ENCODE measurements at regions not wholly inside any gene's neighbourhood (a gene's known extent, or its start where the extent isn't known, plus 50 kb on each side); places are given as distances from the start of the nearest gene placed in this dataset.

DNA sequence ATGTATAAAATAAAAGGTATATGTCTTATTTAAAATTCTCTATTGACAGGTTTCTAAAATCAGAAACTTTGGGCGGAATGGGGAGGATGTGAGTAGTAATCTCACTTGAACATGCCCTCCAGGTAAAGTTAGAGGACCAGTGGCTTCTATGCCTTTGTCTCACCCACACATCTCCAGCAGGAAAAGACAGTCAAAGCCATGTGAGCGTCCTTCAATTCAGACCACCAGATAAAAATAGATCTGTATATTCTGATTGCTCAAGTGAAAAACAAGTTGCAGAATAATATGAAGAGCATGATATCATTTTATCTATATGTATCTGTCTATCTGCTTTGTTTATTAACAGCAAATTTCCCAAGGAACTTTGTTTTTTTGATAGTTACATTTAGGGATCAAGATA lies 152.2 kb downstream of the TMCO5A start:
- ChIA-PET CTCF (no interaction called here), POLR2A (ENCODE audit: unreplicated experiment) (no interaction called here)
- Histone ChIP-seq H3K36me3 (ENCODE audit: low read depth, low read length) (no peaks in the 10 kb centered on the region), H3K27me3 (ENCODE audit: low read length) (no peaks in the 10 kb centered on the region), H3K9me2 (replicated peaks; ENCODE audit: low read length) (no peaks in the 10 kb centered on the region), H4K20me1 (ENCODE audit: low read length) (no peaks in the 10 kb centered on the region), H3K4me2 (ENCODE audit: low read length) (no peak overlapping the region), H3K9ac (ENCODE audit: low read length) (no peak overlapping the region), H3K4me3 (ENCODE audit: low read length) (no peak overlapping the region), H3K27ac (ENCODE audit: low read length) (no peak overlapping the region), H3K9me3 (ENCODE audit: low read length) (no peaks in the 10 kb centered on the region), H3K79me2 (ENCODE audit: low read length) (no peaks in the 10 kb centered on the region), H3F3A (ENCODE audit: low read length, unreplicated experiment) (no peaks in the 10 kb centered on the region), H3K4me1 (ENCODE audit: insufficient read depth, low read length) (peaks cover 10% of the 10 kb centered on the region; the same call in 1 of the 2 replicates), H2AFZ (ENCODE audit: low read length) (no peak overlapping the region)
- no peak for DNase-seq
- intact Hi-C loops (cut with micrococcal nuclease) = no loop called here
- no TSS peak for BruUV-seq (replicated peaks)
- TF ChIP-seq EZH2phosphoT487 (IDR thresholded peaks at IDR 0.05; ENCODE audit: borderline replicate concordance, low read length) = no peak
- ATAC-seq = no peak

DNA sequence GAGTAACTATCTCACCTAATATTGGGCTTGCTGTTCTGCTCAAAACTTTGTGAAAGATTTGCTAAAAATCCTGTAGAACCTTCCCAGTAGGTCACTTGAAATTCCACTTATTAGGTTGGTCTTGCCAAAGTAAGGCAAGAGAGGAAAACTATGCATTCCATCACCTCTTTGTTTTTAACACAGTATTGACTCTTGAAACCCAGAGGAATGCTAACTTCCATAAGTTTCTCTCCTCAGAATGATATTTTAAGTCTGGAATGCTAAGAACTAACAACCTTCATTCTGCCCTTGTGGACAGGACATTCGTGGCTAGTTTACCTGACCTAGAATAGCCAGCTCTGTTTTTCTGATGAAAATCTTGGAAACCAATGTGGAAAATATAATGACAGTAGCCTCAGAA lies 154.5 kb downstream of the TMCO5A start:
- Histone ChIP-seq H3F3A (ENCODE audit: low read length, unreplicated experiment) (no peaks in the 10 kb centered on the region), H3K9ac (ENCODE audit: low read length) (no peak overlapping the region), H3K9me2 (replicated peaks; ENCODE audit: low read length) (no peaks in the 10 kb centered on the region), H2AFZ (ENCODE audit: low read length) (no peak overlapping the region), H3K27ac (ENCODE audit: low read length) (no peak overlapping the region), H3K4me3 (ENCODE audit: low read length) (no peak overlapping the region), H4K20me1 (ENCODE audit: low read length) (no peaks in the 10 kb centered on the region), H3K36me3 (ENCODE audit: low read depth, low read length) (no peaks in the 10 kb centered on the region), H3K79me2 (ENCODE audit: low read length) (no peaks in the 10 kb centered on the region), H3K9me3 (ENCODE audit: low read length) (no peaks in the 10 kb centered on the region), H3K4me2 (ENCODE audit: low read length) (no peak overlapping the region), H3K27me3 (ENCODE audit: low read length) (no peaks in the 10 kb centered on the region), H3K4me1 (ENCODE audit: insufficient read depth, low read length) (peaks cover 8% of the 10 kb centered on the region; the same call in 1 of the 2 replicates)
- TF ChIP-seq EZH2phosphoT487 (IDR thresholded peaks at IDR 0.05; ENCODE audit: borderline replicate concordance, low read length) (no peak), EZH2 (IDR thresholded peaks at IDR 0.05; ENCODE audit: low read length, unreplicated experiment) (no peak)
- TF ChIP-seq, protein P1, sequence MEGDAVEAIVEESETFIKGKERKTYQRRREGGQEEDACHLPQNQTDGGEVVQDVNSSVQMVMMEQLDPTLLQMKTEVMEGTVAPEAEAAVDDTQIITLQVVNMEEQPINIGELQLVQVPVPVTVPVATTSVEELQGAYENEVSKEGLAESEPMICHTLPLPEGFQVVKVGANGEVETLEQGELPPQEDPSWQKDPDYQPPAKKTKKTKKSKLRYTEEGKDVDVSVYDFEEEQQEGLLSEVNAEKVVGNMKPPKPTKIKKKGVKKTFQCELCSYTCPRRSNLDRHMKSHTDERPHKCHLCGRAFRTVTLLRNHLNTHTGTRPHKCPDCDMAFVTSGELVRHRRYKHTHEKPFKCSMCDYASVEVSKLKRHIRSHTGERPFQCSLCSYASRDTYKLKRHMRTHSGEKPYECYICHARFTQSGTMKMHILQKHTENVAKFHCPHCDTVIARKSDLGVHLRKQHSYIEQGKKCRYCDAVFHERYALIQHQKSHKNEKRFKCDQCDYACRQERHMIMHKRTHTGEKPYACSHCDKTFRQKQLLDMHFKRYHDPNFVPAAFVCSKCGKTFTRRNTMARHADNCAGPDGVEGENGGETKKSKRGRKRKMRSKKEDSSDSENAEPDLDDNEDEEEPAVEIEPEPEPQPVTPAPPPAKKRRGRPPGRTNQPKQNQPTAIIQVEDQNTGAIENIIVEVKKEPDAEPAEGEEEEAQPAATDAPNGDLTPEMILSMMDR (conservative IDR thresholded peaks at IDR 0.05; ENCODE audit: low read depth, low read length) = no peak
- BruUV-seq (replicated peaks) = no TSS peak
- ChIA-PET CTCF (no interaction called here), POLR2A (ENCODE audit: unreplicated experiment) (no interaction called here)
- DNase-seq (no peak), ATAC-seq (no peak)
- intact Hi-C loops (cut with micrococcal nuclease) = no loop called here

DNA sequence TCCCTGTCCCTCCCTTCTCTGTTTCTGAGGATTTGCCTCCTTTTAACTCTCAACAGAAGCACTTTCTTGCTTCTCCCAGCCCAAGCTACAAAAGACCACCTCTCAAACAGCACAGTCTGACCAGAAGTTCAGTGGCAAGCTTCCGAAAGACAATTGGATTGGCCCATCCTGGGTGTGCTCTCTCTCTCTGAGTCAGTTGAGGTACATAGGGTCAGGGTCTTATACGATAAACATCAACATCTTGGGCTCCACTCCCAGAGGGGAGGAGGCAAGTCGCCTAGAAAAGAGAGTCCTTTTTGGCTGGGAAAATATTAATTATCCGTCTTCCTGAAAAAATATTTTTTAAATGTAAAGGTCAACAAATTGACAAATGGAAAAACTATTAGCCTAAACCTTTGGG lies 155.8 kb downstream of the TMCO5A start:
- CTCF ChIA-PET = no interaction called here
- H3K9me2 ChIP-seq (replicated peaks; ENCODE audit: low read length) = no peaks in the 10 kb centered on the region
- DNase-seq = no peak
- no peak overlapping the region for H3K27ac ChIP-seq (ENCODE audit: low read length)
- no peaks in the 10 kb centered on the region for H3F3A ChIP-seq (ENCODE audit: low read length, unreplicated experiment)
- BruUV-seq (replicated peaks) = no TSS peak
- no peaks in the 10 kb centered on the region for H3K9me3 ChIP-seq (ENCODE audit: low read length)
- TF ChIP-seq EZH2 (IDR thresholded peaks at IDR 0.05; ENCODE audit: low read length, unreplicated experiment) = no peak
- no peaks in the 10 kb centered on the region for H3K27me3 ChIP-seq (ENCODE audit: low read length)
- H2AFZ ChIP-seq (ENCODE audit: low read length) = no peak overlapping the region
- H3K4me3 ChIP-seq (ENCODE audit: low read length) = no peak overlapping the region
- H3K4me1 ChIP-seq (ENCODE audit: insufficient read depth, low read length) = no peaks in the 10 kb centered on the region
- POLR2A ChIA-PET (ENCODE audit: unreplicated experiment) = no interaction called here
- no peak overlapping the region for H3K9ac ChIP-seq (ENCODE audit: low read length)
- ATAC-seq = no peak
- intact Hi-C loops (cut with micrococcal nuclease) = no loop called here
- no peaks in the 10 kb centered on the region for H3K36me3 ChIP-seq (ENCODE audit: low read depth, low read length)
- no peaks in the 10 kb centered on the region for H3K79me2 ChIP-seq (ENCODE audit: low read length)
- no peaks in the 10 kb centered on the region for H4K20me1 ChIP-seq (ENCODE audit: low read length)
- H3K4me2 ChIP-seq (ENCODE audit: low read length) = no peak overlapping the region

DNA sequence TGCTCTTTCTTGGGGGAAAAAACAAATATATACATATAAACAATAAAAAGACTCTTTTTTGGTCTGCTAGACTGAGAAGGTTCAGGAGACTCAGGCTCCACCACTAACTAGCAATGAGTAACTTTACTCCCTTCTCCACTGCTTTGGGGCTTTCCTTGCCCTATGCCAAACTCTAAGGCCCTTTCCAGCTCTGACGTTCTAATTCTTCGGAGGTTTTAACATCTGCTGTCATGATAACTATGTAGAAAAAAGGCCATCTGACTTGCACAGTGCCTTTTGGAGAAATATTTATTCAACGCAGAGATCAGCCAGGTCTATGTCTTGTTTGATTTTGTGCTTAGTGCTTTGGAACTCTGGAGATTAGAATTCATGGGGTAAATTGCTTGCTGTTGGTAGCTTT lies 156.2 kb downstream of the TMCO5A start:
- ATAC-seq = no peak
- no peaks in the 10 kb centered on the region for H3K4me1 ChIP-seq (ENCODE audit: insufficient read depth, low read length)
- H3K36me3 ChIP-seq (ENCODE audit: low read depth, low read length) = no peaks in the 10 kb centered on the region
- H2AFZ ChIP-seq (ENCODE audit: low read length) = no peak overlapping the region
- H3K27me3 ChIP-seq (ENCODE audit: low read length) = no peaks in the 10 kb centered on the region
- no peak overlapping the region for H3K4me2 ChIP-seq (ENCODE audit: low read length)
- no peak overlapping the region for H3K9ac ChIP-seq (ENCODE audit: low read length)
- no peaks in the 10 kb centered on the region for H3K9me2 ChIP-seq (replicated peaks; ENCODE audit: low read length)
- no peaks in the 10 kb centered on the region for H3K9me3 ChIP-seq (ENCODE audit: low read length)
- intact Hi-C loops (cut with micrococcal nuclease) = no loop called here
- CTCF ChIA-PET = no interaction called here
- POLR2A ChIA-PET (ENCODE audit: unreplicated experiment) = no interaction called here
- no peak overlapping the region for H3K27ac ChIP-seq (ENCODE audit: low read length)
- no peaks in the 10 kb centered on the region for H4K20me1 ChIP-seq (ENCODE audit: low read length)
- H3K79me2 ChIP-seq (ENCODE audit: low read length) = no peaks in the 10 kb centered on the region
- no peak overlapping the region for H3K4me3 ChIP-seq (ENCODE audit: low read length)
- no peak for DNase-seq
- TF ChIP-seq EZH2 (IDR thresholded peaks at IDR 0.05; ENCODE audit: low read length, unreplicated experiment) (no peak), EZH2phosphoT487 (IDR thresholded peaks at IDR 0.05; ENCODE audit: borderline replicate concordance, low read length) (no peak)
- TF ChIP-seq, protein P1 (conservative IDR thresholded peaks at IDR 0.05; ENCODE audit: low read depth, low read length) = no peak
- no TSS peak for BruUV-seq (replicated peaks)
- no peaks in the 10 kb centered on the region for H3F3A ChIP-seq (ENCODE audit: low read length, unreplicated experiment)
